ENCODE measurements at regions not wholly inside any gene's neighbourhood (a gene's known extent, or its start where the extent isn't known, plus 50 kb on each side); places are given as distances from the start of the nearest gene placed in this dataset.

DNA sequence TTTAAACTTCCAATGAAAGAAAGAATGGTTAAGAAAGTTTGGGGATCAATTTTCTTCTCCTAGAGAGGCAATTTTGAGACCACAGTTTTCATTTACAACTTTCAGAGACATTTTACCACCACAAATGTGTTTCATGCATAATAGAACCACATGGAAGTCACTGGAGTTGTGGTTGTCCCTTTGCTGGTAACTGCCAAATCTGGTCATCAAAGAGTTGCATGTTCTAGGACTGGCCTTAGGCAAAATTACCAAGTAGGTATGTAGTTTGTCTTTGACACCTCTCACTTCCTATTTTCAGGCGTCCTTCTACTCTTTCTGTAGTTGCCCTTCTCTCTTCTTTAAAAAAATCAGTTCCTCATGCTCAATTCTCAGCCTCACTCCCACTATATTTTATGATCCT, 54.3 kb upstream of the TMX1 start:
- no peak for TF ChIP-seq POLR2A (IDR thresholded peaks at IDR 0.05; ENCODE audit: low read depth, low read length)
- TF ChIP-seq POLR2AphosphoS5 (IDR thresholded peaks at IDR 0.05; ENCODE audit: low read depth, low read length), result no peak
- no peak for TF ChIP-seq TAF1 (IDR thresholded peaks at IDR 0.05; ENCODE audit: borderline replicate concordance, low read depth, low read length)

All from GM12892 (cell line).